IMR-90 (cell line): ENCODE measurements at regions not wholly inside any gene's neighbourhood (a gene's known extent, or its start where the extent isn't known, plus 50 kb on each side); places are given as distances from the start of the nearest gene placed in this dataset.

ENCODE experiments used
- ATAC-seq: fragments of 200-7000 bp; cut with Tn5 transposase; 2 replicates; pipeline ENCODE4 v1.9.1; 2020; ENCODE audit warnings: low read depth, mild to moderate bottlenecking, moderate library complexity
- BruUV-seq: library from RNA; stranded (reverse); fragments of 400-500 nt; replicated peaks from 2 replicates; lab custom pipeline; 2021; lab: Mats Ljungman, UMichigan
- CTCF ChIA-PET: fragments of 300-600 bp; formaldehyde crosslinking; extraction: SDS; loops from one replicate; lab custom pipeline; 2021; ENCODE audit warnings: antibody characterized with exemption; lab: Yijun Ruan, JAX
- POLR2A ChIA-PET: fragments of 300-600 bp; sonication (Branson Sonifier 250); formaldehyde crosslinking; loops from one replicate; lab custom pipeline; 2022; ENCODE audit warnings: antibody characterized with exemption; ENCODE audit not compliant: unreplicated experiment; lab: Charles Lee
- DNase-seq: peaks from one replicate; pipeline ENCODE4 v3.0.0; 2013
- H2AFZ ChIP-seq: replicated peaks from 2 replicates; pipeline ENCODE3; 2013; ENCODE audit warnings: low read length, mild to moderate bottlenecking; ENCODE audit not compliant: poor library complexity
- H2AK5ac ChIP-seq: 2 replicates; pipeline ENCODE4 v1.6.1; 2013; ENCODE audit warnings: low read depth, low read length, inconsistent platforms
- H2AK9ac ChIP-seq: replicated peaks from 2 replicates; pipeline ENCODE3; 2013; ENCODE audit warnings: mild to moderate bottlenecking, low read depth, low read length, moderate library complexity; ENCODE audit not compliant: poor library complexity
- H2BK120ac ChIP-seq: 2 replicates; pipeline ENCODE4 v1.6.1; 2013; ENCODE audit warnings: low read depth, low read length, inconsistent platforms
- H2BK15ac ChIP-seq: 3 replicates; pipeline ENCODE4 v1.6.1; 2013; ENCODE audit warnings: low read depth, low read length, inconsistent platforms
- H2BK20ac ChIP-seq: 2 replicates; pipeline ENCODE4 v1.6.1; 2013; ENCODE audit warnings: low read depth, mild to moderate bottlenecking, inconsistent platforms, low read length, moderate library complexity
- H2BK5ac ChIP-seq: 2 replicates; pipeline ENCODE4 v1.6.1; 2013; ENCODE audit warnings: mild to moderate bottlenecking, low read depth, low read length, inconsistent platforms; ENCODE audit not compliant: poor library complexity, severe bottlenecking
- H3K14ac ChIP-seq: replicated peaks from 2 replicates; pipeline ENCODE4 v1.6.1; 2013; ENCODE audit warnings: low read depth, low read length, inconsistent platforms
- H3K18ac ChIP-seq: 2 replicates; pipeline ENCODE4 v1.6.1; 2013; ENCODE audit warnings: low read depth, low read length, control low read depth
- H3K23ac ChIP-seq: 2 replicates; pipeline ENCODE4 v1.6.1; 2013; ENCODE audit warnings: low read depth, low read length, inconsistent platforms
- H3K27ac ChIP-seq: 2 replicates; pipeline ENCODE4 v1.5.1; 2013; ENCODE audit warnings: mild to moderate bottlenecking, control low read depth, low read length; ENCODE audit not compliant: insufficient read depth
- H3K27me3 ChIP-seq: 2 replicates; pipeline ENCODE4 v1.6.1; 2013; ENCODE audit warnings: low read length; ENCODE audit not compliant: control insufficient read depth, insufficient read depth
- H3K36me3 ChIP-seq: 2 replicates; pipeline ENCODE4 v1.6.1; 2013; ENCODE audit warnings: low read length, mixed read lengths; ENCODE audit not compliant: control insufficient read depth, insufficient read depth
- H3K4ac ChIP-seq: 2 replicates; pipeline ENCODE4 v1.6.1; 2013; ENCODE audit warnings: low read depth, low read length, inconsistent platforms
- H3K4me1 ChIP-seq: 2 replicates; pipeline ENCODE4 v1.6.1; 2013; ENCODE audit warnings: low read length, mixed read lengths; ENCODE audit not compliant: control insufficient read depth, insufficient read depth
- H3K4me2 ChIP-seq: 2 replicates; pipeline ENCODE4 v1.6.1; 2013; ENCODE audit warnings: low read depth, mild to moderate bottlenecking, control low read depth, low read length, moderate library complexity
- H3K4me3 ChIP-seq: 2 replicates; pipeline ENCODE4 v1.5.1; 2013; ENCODE audit warnings: low read depth, mild to moderate bottlenecking, control low read depth, low read length, moderate library complexity; ENCODE audit not compliant: insufficient read depth
- H3K56ac ChIP-seq: 2 replicates; pipeline ENCODE4 v1.6.1; 2013; ENCODE audit warnings: low read length, inconsistent platforms; ENCODE audit not compliant: insufficient read depth; ENCODE audit errors: extremely low read depth
- H3K79me1 ChIP-seq, 2 experiments: 2 replicates each; pipeline ENCODE4 v1.6.1; 2013; ENCODE audit warnings: low read length in 2 of 2, inconsistent platforms in 1 of 2, low read depth in 1 of 2
- H3K9ac ChIP-seq: 2 replicates; pipeline ENCODE4 v1.6.1; 2013; ENCODE audit warnings: low read depth, low read length, control low read depth
- H3K9me1 ChIP-seq: 2 replicates; pipeline ENCODE4 v1.6.1; 2013; ENCODE audit warnings: low read length, inconsistent platforms; ENCODE audit not compliant: insufficient read depth
- H3K9me3 ChIP-seq: 2 replicates; pipeline ENCODE4 v1.6.1; 2013; ENCODE audit warnings: low read length; ENCODE audit not compliant: control insufficient read depth, insufficient read depth
- H4K20me1 ChIP-seq: 2 replicates; pipeline ENCODE4 v1.6.1; 2013; ENCODE audit warnings: low read length, inconsistent platforms; ENCODE audit not compliant: insufficient read depth
- H4K5ac ChIP-seq: 2 replicates; pipeline ENCODE4 v1.6.1; 2013; ENCODE audit warnings: mild to moderate bottlenecking, low read depth, low read length, control low read depth
- H4K8ac ChIP-seq, 2 experiments: 2 replicates each; pipeline ENCODE4 v1.6.1; 2013; ENCODE audit warnings: low read depth in 2 of 2, low read length in 2 of 2, control low read depth in 1 of 2, inconsistent platforms in 1 of 2
- H4K91ac ChIP-seq: 2 replicates; pipeline ENCODE4 v1.6.1; 2013; ENCODE audit warnings: low read depth, low read length, inconsistent platforms; ENCODE audit not compliant: insufficient read depth
- ELK1 ChIP-seq: fragments of 150-350 bp; IDR thresholded peaks from 2 replicates; pipeline ENCODE4 v1.6.1; 2016; ENCODE audit warnings: low read depth, mild to moderate bottlenecking, low read length, moderate library complexity, borderline replicate concordance
- FOS ChIP-seq: fragments of 150-350 bp; IDR thresholded peaks from 2 replicates; pipeline ENCODE4 v1.6.1; 2016; ENCODE audit warnings: low read depth, low read length
- USF2 ChIP-seq: fragments of 150-350 bp; IDR thresholded peaks from 2 replicates; pipeline ENCODE4 v1.6.1; 2017; ENCODE audit warnings: mild to moderate bottlenecking, antibody characterized with exemption, low read length, low read depth
- WGBS, 2 experiments: methylation state at CpG; one replicate each; pipeline versions ENCODE4 v1.1.5 to v1.1.7; 2013; ENCODE audit warnings: missing lambda C conversion rate in 2 of 2; ENCODE audit not compliant: insufficient read length in 1 of 2; ENCODE audit errors: extremely low coverage in 2 of 2; 5-methylcytosine and 5-hydroxymethylcytosine counted together
- dilution Hi-C: fragments of 300-500 bp; cut with HindIII; formaldehyde crosslinking; loops from one replicate; pipeline ENCODE4 v1.14.3; 2018; ENCODE audit warnings: low sequenced_read_pairs; ENCODE audit not compliant: unreplicated experiment
- in situ Hi-C: fragments of 300-500 bp; cut with MboI; formaldehyde crosslinking; loops from 3 replicates; pipeline ENCODE4 v1.14.3; 2019; ENCODE audit warnings: low sequenced_read_pairs, inconsistent platforms, mixed read lengths
- intact Hi-C: fragments of 100-400 bp; cut with micrococcal nuclease; formaldehyde crosslinking; loops from 2 replicates; pipeline ENCODE4 v1.10.0; 2022

- Histone ChIP-seq H3K56ac (no peak overlapping the region), H3K14ac (no peak overlapping the region), H4K5ac (no peak overlapping the region), H3K4me3 (no peak overlapping the region), H2AK5ac (no peak overlapping the region), H4K91ac (no peak overlapping the region), H3K9me3 (peaks cover 21% of the 10 kb centered on the region), H3K27me3 (no peaks in the 10 kb centered on the region), H3K18ac (no peak overlapping the region), H3K9me1 (no peaks in the 10 kb centered on the region), H3K79me1 (no peaks in the 10 kb centered on the region), H3K4me1 (no peaks in the 10 kb centered on the region), H4K8ac (no peak overlapping the region), H3K4ac (no peak overlapping the region), H2BK20ac (no peak overlapping the region), H3K23ac (no peak overlapping the region), H2AFZ (no peak overlapping the region), H2BK15ac (no peak overlapping the region), H2BK120ac (no peak overlapping the region), H3K27ac (no peak overlapping the region), H2AK9ac (no peak overlapping the region), H2BK5ac (no peak overlapping the region), H3K4me2 (no peak overlapping the region), H4K20me1 (no peaks in the 10 kb centered on the region), H3K36me3 (no peaks in the 10 kb centered on the region), H3K9ac (no peak overlapping the region)
- ChIA-PET POLR2A (no interaction called here), CTCF (no interaction called here)
- ATAC-seq (no peak), DNase-seq (no peak)
- no peak for TF ChIP-seq FOS
- no peak for TF ChIP-seq USF2
- no peak for TF ChIP-seq ELK1
- in situ Hi-C loops: no loop called here
- intact Hi-C loops: no loop called here
- dilution Hi-C loops: no loop called here
- 14% methylated on average over 1 of the region's 6 CpGs; no CpG with 5 or more reads in 1 of the 2 experiments for whole genome bisulfite sequencing, 2 experiments
- BruUV-seq: no TSS peak
Observed at GRCh38 chr5:4011943-4012342, 416.3 kb downstream of the IRX1 start.
